ENCODE measurements at regions not wholly inside any gene's neighbourhood (a gene's known extent, or its start where the extent isn't known, plus 50 kb on each side); places are given as distances from the start of the nearest gene placed in this dataset.

DNA sequence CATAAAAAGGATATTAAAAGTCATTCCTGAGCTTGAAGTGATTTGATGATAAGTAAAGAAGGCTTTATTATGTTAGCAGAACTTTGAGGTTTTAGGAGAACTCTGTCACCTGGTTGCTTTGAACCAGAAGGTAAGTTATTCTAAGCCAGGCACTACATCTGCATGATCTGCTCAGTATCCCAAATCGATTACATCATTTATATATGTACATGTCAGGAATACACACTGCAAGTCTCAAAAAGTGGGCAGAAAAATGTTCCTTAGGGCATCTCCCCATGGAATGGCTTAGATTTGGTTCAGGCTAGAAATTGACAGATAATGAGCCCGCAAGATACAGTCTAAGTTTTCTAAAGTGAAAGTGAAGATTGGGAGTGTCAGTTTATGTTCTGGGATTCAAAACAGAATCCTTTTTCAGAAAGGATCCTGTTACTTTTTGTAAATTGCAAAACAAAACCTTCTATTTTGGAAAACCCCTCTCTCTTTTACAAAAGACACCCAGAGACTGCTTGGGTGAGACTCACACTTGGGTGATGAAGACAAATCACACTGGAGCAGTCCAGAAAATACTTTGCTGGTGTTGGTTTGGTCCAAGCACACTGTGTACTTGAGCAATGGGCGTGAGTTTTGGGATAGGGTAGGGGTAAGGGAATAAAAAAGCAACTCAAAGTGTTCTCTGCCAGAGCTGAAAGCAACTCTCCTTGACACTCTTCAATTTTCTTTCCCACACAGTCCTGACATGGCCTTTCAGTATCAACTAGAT is 114.5 kb downstream of the FOXD1 start:
- ChIA-PET CTCF (no interaction called here), POLR2A (no interaction called here)

DNA sequence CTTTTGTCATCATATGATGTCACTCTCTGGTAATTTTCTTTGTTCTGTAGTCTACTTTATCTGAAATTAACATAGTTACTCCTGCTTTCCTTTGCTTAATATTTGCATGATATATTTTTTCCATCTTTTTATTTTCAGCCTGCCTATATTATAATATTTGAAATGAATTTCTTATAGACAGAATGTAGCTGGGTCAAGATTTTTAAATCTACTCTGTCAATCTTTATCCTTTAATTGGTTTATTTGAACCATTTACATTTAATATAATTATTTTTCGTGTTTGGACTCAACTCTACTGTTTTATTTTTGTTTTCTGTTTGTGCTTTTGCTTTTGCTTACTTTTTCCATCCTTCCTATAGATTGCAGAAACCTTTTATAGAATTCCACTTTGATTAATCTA is 118.0 kb downstream of the FOXD1 start:
- intact Hi-C loops (cut with micrococcal nuclease) = no loop called here
- Mint-ChIP-seq H3K4me1 (no peaks in the 10 kb centered on the region), H3K4me3 (no peak overlapping the region), H3K36me3 (ENCODE audit: low read depth) (no peaks in the 10 kb centered on the region), H3K27me3 (peaks cover 2% of the 10 kb centered on the region), H3K27ac (no peak overlapping the region), H3K9me3 (peaks cover 14% of the 10 kb centered on the region)
- TF ChIP-seq CTCF (IDR thresholded peaks at IDR 0.05) = no peak
- CTCF ChIA-PET = no interaction called here
- DNase-seq = no peak
- POLR2A ChIA-PET = no interaction called here
- ATAC-seq (ENCODE audit: low read depth) = no peak

More for the DNA sequence above, 114.5 kb downstream of the FOXD1 start:
- peaks cover 13% of the 10 kb centered on the region for H3K9me3 Mint-ChIP-seq
- no peak for ATAC-seq (ENCODE audit: low read depth)
- no peaks in the 10 kb centered on the region for H3K36me3 Mint-ChIP-seq (ENCODE audit: low read depth)
- H3K27me3 Mint-ChIP-seq = peaks cover 14% of the 10 kb centered on the region
- no peak for TF ChIP-seq CTCF (IDR thresholded peaks at IDR 0.05)
- no peaks in the 10 kb centered on the region for H3K4me1 Mint-ChIP-seq
- H3K27ac Mint-ChIP-seq = no peak overlapping the region
- intact Hi-C loops (cut with micrococcal nuclease) = no loop called here
- DNase-seq = no peak
- no peak overlapping the region for H3K4me3 Mint-ChIP-seq

GRCh38 chr5:73328640-73329039 is 119.9 kb downstream of the FOXD1 start:
- no peaks in the 10 kb centered on the region for H3K4me1 Mint-ChIP-seq
- H3K27ac Mint-ChIP-seq = no peak overlapping the region
- ATAC-seq (ENCODE audit: low read depth) (no peak), DNase-seq (no peak)
- POLR2A ChIA-PET = no interaction called here
- intact Hi-C loops (cut with micrococcal nuclease) = no loop called here
- no peaks in the 10 kb centered on the region for H3K36me3 Mint-ChIP-seq (ENCODE audit: low read depth)
- H3K9me3 Mint-ChIP-seq = peaks cover 14% of the 10 kb centered on the region
- CTCF ChIA-PET = no interaction called here
- peaks cover 2% of the 10 kb centered on the region for H3K27me3 Mint-ChIP-seq
- no peak overlapping the region for H3K4me3 Mint-ChIP-seq
- no peak for TF ChIP-seq CTCF (IDR thresholded peaks at IDR 0.05)

DNA sequence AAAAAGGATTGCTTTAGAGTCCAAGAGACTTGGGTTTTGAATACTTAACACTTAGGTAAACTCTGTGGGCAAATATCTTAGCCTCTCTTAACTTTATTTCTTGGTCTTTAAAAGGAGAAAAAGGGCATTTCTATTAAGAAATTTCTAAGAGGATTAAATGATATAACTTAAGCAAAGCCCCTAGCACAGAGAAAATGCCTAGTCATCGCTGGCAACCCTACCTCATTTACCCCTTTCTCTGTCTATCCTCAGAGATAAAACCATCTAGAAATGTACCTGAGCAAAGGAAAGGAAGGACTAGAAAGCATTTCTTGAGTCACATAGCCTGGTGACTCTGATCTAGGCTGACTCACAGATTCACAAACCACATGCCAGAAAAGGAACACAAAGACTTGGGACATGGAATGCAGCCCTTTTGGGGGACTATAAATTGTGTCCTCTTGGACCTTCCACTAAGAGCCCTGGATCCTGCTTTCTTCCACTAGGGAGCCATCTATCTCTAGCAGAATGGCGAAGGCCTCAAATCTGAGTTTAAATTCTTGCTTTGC is 120.6 kb downstream of the FOXD1 start:
- H3K4me3 Mint-ChIP-seq = no peak overlapping the region
- no peak for TF ChIP-seq CTCF (IDR thresholded peaks at IDR 0.05)
- H3K36me3 Mint-ChIP-seq (ENCODE audit: low read depth) = no peaks in the 10 kb centered on the region
- no peak overlapping the region for H3K27ac Mint-ChIP-seq
- ChIA-PET CTCF (no interaction called here), POLR2A (no interaction called here)
- H3K9me3 Mint-ChIP-seq = peaks cover 14% of the 10 kb centered on the region
- H3K4me1 Mint-ChIP-seq = no peaks in the 10 kb centered on the region
- ATAC-seq (ENCODE audit: low read depth) = no peak
- intact Hi-C loops (cut with micrococcal nuclease) = no loop called here
- H3K27me3 Mint-ChIP-seq = no peaks in the 10 kb centered on the region
- no peak for DNase-seq

DNA sequence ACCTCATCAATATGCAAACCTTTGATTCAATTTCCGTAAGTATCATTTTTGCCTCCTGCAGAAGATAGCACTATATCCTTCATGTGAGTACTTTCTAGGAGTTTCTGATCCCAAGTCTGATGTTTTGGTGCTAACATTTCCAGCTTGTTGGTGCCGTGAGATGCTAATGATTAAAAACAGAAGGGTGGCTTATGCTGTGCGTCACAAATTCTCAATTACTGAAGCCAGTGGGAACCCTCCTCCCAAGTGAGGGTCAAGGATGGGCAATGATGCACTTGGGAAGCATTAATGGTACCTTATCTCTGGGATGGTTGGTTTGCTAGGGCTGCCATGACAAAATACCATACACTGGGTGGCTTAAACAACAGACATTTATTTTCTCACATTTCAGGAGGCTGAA is 123.0 kb downstream of the FOXD1 start:
- no peak for TF ChIP-seq CTCF (IDR thresholded peaks at IDR 0.05)
- Mint-ChIP-seq H3K27me3 (peaks cover 10% of the 10 kb centered on the region), H3K9me3 (peaks cover 5% of the 10 kb centered on the region), H3K27ac (no peak overlapping the region), H3K4me3 (no peak overlapping the region), H3K4me1 (no peaks in the 10 kb centered on the region), H3K36me3 (ENCODE audit: low read depth) (no peaks in the 10 kb centered on the region)
- POLR2A ChIA-PET = no interaction called here
- no peak for DNase-seq
- intact Hi-C loops (cut with micrococcal nuclease) = no loop called here
- CTCF ChIA-PET = no interaction called here
- ATAC-seq (ENCODE audit: low read depth) = no peak

All from activated B cell treated with CpG ODN at 0.5 μM for 24 hours (primary cell).